ENCODE measurements at regions not wholly inside any gene's neighbourhood (a gene's known extent, or its start where the extent isn't known, plus 50 kb on each side); places are given as distances from the start of the nearest gene placed in this dataset.

- DNase-seq (ENCODE audit: low spot score): no peak
Measured at GRCh38 chr12:115259968-115260747, 576.2 kb upstream of the TBX3 start.

GRCh38 chr12:115257791-115258190 lies 573.8 kb upstream of the TBX3 start:
- DNase-seq (ENCODE audit: low spot score): no peak

GRCh38 chr12:115255962-115256361 lies 572.0 kb upstream of the TBX3 start:
- no peak for DNase-seq (ENCODE audit: low spot score)

- DNase-seq (ENCODE audit: low spot score): no peak
Measured at GRCh38 chr12:115255257-115255656, 571.3 kb upstream of the TBX3 start.

- no peak for DNase-seq (ENCODE audit: low spot score)
Measured at GRCh38 chr12:115253049-115253448, 569.1 kb upstream of the TBX3 start.

GRCh38 chr12:115251727-115252126 lies 567.8 kb upstream of the TBX3 start:
- DNase-seq (ENCODE audit: low spot score): no peak

GRCh38 chr12:115249671-115250278 lies 565.8 kb upstream of the TBX3 start:
- no peak for DNase-seq (ENCODE audit: low spot score)

- no peak for DNase-seq (ENCODE audit: low spot score)
Measured at GRCh38 chr12:115245020-115245419, 561.0 kb upstream of the TBX3 start.

- DNase-seq (ENCODE audit: low spot score): no peak
Measured at GRCh38 chr12:115243933-115244628, 560.1 kb upstream of the TBX3 start.

- DNase-seq (ENCODE audit: low spot score): no peak
Measured at GRCh38 chr12:115240251-115240650, 556.3 kb upstream of the TBX3 start.

- no peak for DNase-seq (ENCODE audit: low spot score)
Measured at GRCh38 chr12:115235880-115236279, 551.9 kb upstream of the TBX3 start.

- DNase-seq (ENCODE audit: low spot score): no peak
Measured at GRCh38 chr12:115233891-115234543, 550.0 kb upstream of the TBX3 start.

GRCh38 chr12:115232455-115233156 lies 548.6 kb upstream of the TBX3 start:
- DNase-seq (ENCODE audit: low spot score): no peak

GRCh38 chr12:115230606-115231005 lies 546.6 kb upstream of the TBX3 start:
- DNase-seq (ENCODE audit: low spot score): no peak

- no peak for DNase-seq (ENCODE audit: low spot score)
Measured at GRCh38 chr12:115229517-115229916, 545.5 kb upstream of the TBX3 start.

GRCh38 chr12:115228434-115228833 lies 544.5 kb upstream of the TBX3 start:
- no peak for DNase-seq (ENCODE audit: low spot score)

GRCh38 chr12:115227137-115227615 lies 543.2 kb upstream of the TBX3 start:
- no peak for DNase-seq (ENCODE audit: low spot score)

GRCh38 chr12:115225845-115226244 lies 541.9 kb upstream of the TBX3 start:
- DNase-seq (ENCODE audit: low spot score): no peak

GRCh38 chr12:115223991-115224390 lies 540.0 kb upstream of the TBX3 start:
- no peak for DNase-seq (ENCODE audit: low spot score)

GRCh38 chr12:115223322-115223721 lies 539.3 kb upstream of the TBX3 start:
- no peak for DNase-seq (ENCODE audit: low spot score)

GRCh38 chr12:115222220-115222619 lies 538.2 kb upstream of the TBX3 start:
- DNase-seq (ENCODE audit: low spot score): no peak

- DNase-seq (ENCODE audit: low spot score): no peak
Measured at GRCh38 chr12:115216301-115216700, 532.3 kb upstream of the TBX3 start.

Data from globus pallidus (tissue), 1 donor.